SK-N-SH treated with all-trans-retinoic acid at 6 μM for 48 hours (cell line): ENCODE measurements at regions not wholly inside any gene's neighbourhood (a gene's known extent, or its start where the extent isn't known, plus 50 kb on each side); places are given as distances from the start of the nearest gene placed in this dataset.

Source experiments
- ATAC-seq: fragments of 200-7000 bp; cut with Tn5 transposase; 3 replicates; pipeline ENCODE4 v1.9.1; 2020; ENCODE audit warnings: mild to moderate bottlenecking, moderate library complexity
- ARNTL ChIP-seq: fragments of 450-650 bp; formaldehyde crosslinking; IDR thresholded peaks from 2 replicates; pipeline ENCODE4 v1.5.0; 2020; ENCODE audit warnings: low read depth, mild to moderate bottlenecking, moderate library complexity, borderline replicate concordance
- BACH2 ChIP-seq: fragments of 250-450 bp; sonication (Bioruptor Pico); IDR thresholded peaks from 2 replicates; pipeline ENCODE4 v1.9.0; 2021; ENCODE audit warnings: mild to moderate bottlenecking, borderline replicate concordance
- CSDC2 ChIP-seq: fragments of 250-450 bp; sonication (Bioruptor Pico); IDR thresholded peaks from 2 replicates; pipeline ENCODE4 v1.5.0; 2020; ENCODE audit warnings: mild to moderate bottlenecking, moderate library complexity
- CSRNP3 ChIP-seq: fragments of 250-450 bp; sonication (Bioruptor Pico); IDR thresholded peaks from 2 replicates; pipeline ENCODE4 v1.5.1; 2021; ENCODE audit warnings: mild to moderate bottlenecking, moderate library complexity
- GLIS3 ChIP-seq: fragments of 250-450 bp; sonication (Bioruptor Pico); IDR thresholded peaks from 2 replicates; pipeline ENCODE4 v1.5.0; 2020; ENCODE audit warnings: mild to moderate bottlenecking, moderate library complexity
- ISL1 ChIP-seq: fragments of 250-450 bp; sonication (Bioruptor Pico); IDR thresholded peaks from 2 replicates; pipeline ENCODE4 v2.1.2; 2022; ENCODE audit warnings: mild to moderate bottlenecking, moderate library complexity
- OSR1 ChIP-seq: fragments of 250-450 bp; sonication (Bioruptor Pico); IDR thresholded peaks from 2 replicates; pipeline ENCODE4 v1.8.0; 2022; ENCODE audit warnings: moderate library complexity, mild to moderate bottlenecking, inconsistent platforms
- POU6F1 ChIP-seq: fragments of 250-450 bp; sonication (Bioruptor Pico); IDR thresholded peaks from 2 replicates; pipeline ENCODE4 v1.8.0; 2021; ENCODE audit warnings: low read depth, mild to moderate bottlenecking, moderate library complexity, borderline replicate concordance
- RARB ChIP-seq: fragments of 250-450 bp; sonication (Bioruptor Pico); IDR thresholded peaks from 2 replicates; pipeline ENCODE4 v1.8.0; 2021; ENCODE audit warnings: mild to moderate bottlenecking, moderate library complexity
- SNAI2 ChIP-seq: fragments of 250-450 bp; sonication (Bioruptor Pico); IDR thresholded peaks from 2 replicates; pipeline ENCODE4 v1.5.0; 2020; ENCODE audit warnings: mild to moderate bottlenecking, moderate library complexity
- TCF4 ChIP-seq: fragments of 250-450 bp; sonication (Bioruptor Pico); IDR thresholded peaks from 2 replicates; pipeline ENCODE4 v1.8.0; 2021; ENCODE audit warnings: mild to moderate bottlenecking, moderate library complexity, borderline replicate concordance
- TOX ChIP-seq: fragments of 250-450 bp; sonication (Bioruptor Pico); IDR thresholded peaks from 2 replicates; pipeline ENCODE4 v1.8.0; 2021; ENCODE audit warnings: mild to moderate bottlenecking, moderate library complexity, borderline replicate concordance
- TSHZ2 ChIP-seq: fragments of 250-450 bp; sonication (Bioruptor Pico); IDR thresholded peaks from 2 replicates; pipeline ENCODE4 v1.5.0; 2020; ENCODE audit warnings: mild to moderate bottlenecking, moderate library complexity
- ZC3H10 ChIP-seq: fragments of 250-450 bp; sonication (Bioruptor Pico); IDR thresholded peaks from 2 replicates; pipeline ENCODE4 v1.5.1; 2021; ENCODE audit warnings: mild to moderate bottlenecking, moderate library complexity
- ZNF565 ChIP-seq: fragments of 450-650 bp; formaldehyde crosslinking; conservative IDR thresholded peaks from 2 replicates; pipeline ENCODE4 v1.5.0; 2020; ENCODE audit warnings: low read depth, mild to moderate bottlenecking, moderate library complexity
- ZNF70 ChIP-seq: fragments of 450-650 bp; formaldehyde crosslinking; IDR thresholded peaks from 2 replicates; pipeline ENCODE4 v1.5.0; 2020; ENCODE audit warnings: mild to moderate bottlenecking, moderate library complexity
- ZNF8 ChIP-seq: fragments of 450-650 bp; formaldehyde crosslinking; IDR thresholded peaks from 2 replicates; pipeline ENCODE4 v1.5.0; 2020; ENCODE audit warnings: mild to moderate bottlenecking, moderate library complexity
- TF ChIP-seq, protein P1 (sequence below): fragments of 250-450 bp; sonication (Bioruptor Pico); IDR thresholded peaks from 2 replicates; pipeline ENCODE4 v1.8.0; 2020; ENCODE audit warnings: mild to moderate bottlenecking, moderate library complexity, borderline replicate concordance

GRCh38 chr11:96865020-96865419 is 475.2 kb downstream of the JRKL start:
- TF ChIP-seq ZNF8 (CRISPR knock-in tag) (no peak), BACH2 (no peak), TCF4 (CRISPR knock-in tag) (no peak), POU6F1 (CRISPR knock-in tag) (no peak), ZNF70 (CRISPR knock-in tag) (no peak), ZC3H10 (no peak), RARB (CRISPR knock-in tag) (no peak), SNAI2 (CRISPR knock-in tag) (no peak), CSRNP3 (CRISPR knock-in tag) (no peak), ARNTL (CRISPR knock-in tag) (no peak), GLIS3 (CRISPR knock-in tag) (no peak), TSHZ2 (no peak), OSR1 (no peak), ISL1 (CRISPR knock-in tag) (no peak), TOX (CRISPR knock-in tag) (no peak), ZNF565 (CRISPR knock-in tag) (no peak)
- no peak for ATAC-seq

- TF ChIP-seq ZNF8 (CRISPR knock-in tag) (no peak), TCF4 (CRISPR knock-in tag) (no peak), CSDC2 (no peak), POU6F1 (CRISPR knock-in tag) (no peak), GLIS3 (CRISPR knock-in tag) (no peak), CSRNP3 (CRISPR knock-in tag) (no peak)
- TF ChIP-seq, protein P1, sequence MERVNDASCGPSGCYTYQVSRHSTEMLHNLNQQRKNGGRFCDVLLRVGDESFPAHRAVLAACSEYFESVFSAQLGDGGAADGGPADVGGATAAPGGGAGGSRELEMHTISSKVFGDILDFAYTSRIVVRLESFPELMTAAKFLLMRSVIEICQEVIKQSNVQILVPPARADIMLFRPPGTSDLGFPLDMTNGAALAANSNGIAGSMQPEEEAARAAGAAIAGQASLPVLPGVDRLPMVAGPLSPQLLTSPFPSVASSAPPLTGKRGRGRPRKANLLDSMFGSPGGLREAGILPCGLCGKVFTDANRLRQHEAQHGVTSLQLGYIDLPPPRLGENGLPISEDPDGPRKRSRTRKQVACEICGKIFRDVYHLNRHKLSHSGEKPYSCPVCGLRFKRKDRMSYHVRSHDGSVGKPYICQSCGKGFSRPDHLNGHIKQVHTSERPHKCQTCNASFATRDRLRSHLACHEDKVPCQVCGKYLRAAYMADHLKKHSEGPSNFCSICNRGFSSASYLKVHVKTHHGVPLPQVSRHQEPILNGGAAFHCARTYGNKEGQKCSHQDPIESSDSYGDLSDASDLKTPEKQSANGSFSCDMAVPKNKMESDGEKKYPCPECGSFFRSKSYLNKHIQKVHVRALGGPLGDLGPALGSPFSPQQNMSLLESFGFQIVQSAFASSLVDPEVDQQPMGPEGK = no peak
- no peak for ATAC-seq
Measured at GRCh38 chr11:96869207-96869606, 479.4 kb downstream of the JRKL start.

GRCh38 chr11:96875712-96876111 is 485.9 kb downstream of the JRKL start:
- no peak for ATAC-seq
- TF ChIP-seq, protein P1 = no peak
- TF ChIP-seq TSHZ2 = peak; percentile 68; the same call in 1 of the 2 replicates
- no peak for TF ChIP-seq CSRNP3 (CRISPR knock-in tag)
- peak; percentile 82 for TF ChIP-seq ISL1 (CRISPR knock-in tag)
